ES-I3 (cell line): ENCODE measurements at regions not wholly inside any gene's neighbourhood (a gene's known extent, or its start where the extent isn't known, plus 50 kb on each side); places are given as distances from the start of the nearest gene placed in this dataset.
"Not testable (repeated sequence)": the region's sequence is repeated elsewhere in the genome, so short reads cannot be mapped to it uniquely, and the experiment has no call there.

Source experiments
- H3K36me3 ChIP-seq: 2 replicates; pipeline ENCODE4 v1.6.1; 2013; ENCODE audit warnings: mild to moderate bottlenecking, low read length, control low read depth, moderate library complexity; ENCODE audit not compliant: insufficient read depth
- H3K4me1 ChIP-seq: 2 replicates; pipeline ENCODE4 v1.6.1; 2013; ENCODE audit warnings: mild to moderate bottlenecking, control low read depth, low read length; ENCODE audit not compliant: insufficient read depth
- H3K9ac ChIP-seq: 2 replicates; pipeline ENCODE4 v1.6.1; 2013; ENCODE audit warnings: low read depth, mild to moderate bottlenecking, low read length, moderate library complexity
- H3K9me3 ChIP-seq: 2 replicates; pipeline ENCODE4 v1.6.1; 2013; ENCODE audit warnings: mild to moderate bottlenecking, low read length, moderate library complexity; ENCODE audit not compliant: control insufficient read depth, insufficient read depth

- H3K36me3 ChIP-seq, H3K4me1 ChIP-seq, H3K9me3 ChIP-seq, H3K9ac ChIP-seq: not testable (repeated sequence)
Measured at GRCh38 chr6:67920040-67920439, 715.0 kb upstream of the ADGRB3 start.

GRCh38 chr6:67916399-67916798 is 718.7 kb upstream of the ADGRB3 start:
- H3K9ac ChIP-seq: no peak overlapping the region
- no peaks in the 10 kb centered on the region for H3K36me3 ChIP-seq
- H3K9me3 ChIP-seq: no peaks in the 10 kb centered on the region
- H3K4me1 ChIP-seq: no peaks in the 10 kb centered on the region

GRCh38 chr6:67914419-67914818 is 720.7 kb upstream of the ADGRB3 start:
- Histone ChIP-seq H3K4me1 (no peaks in the 10 kb centered on the region), H3K9me3 (no peaks in the 10 kb centered on the region), H3K36me3 (no peaks in the 10 kb centered on the region), H3K9ac (no peak overlapping the region)

GRCh38 chr6:67909354-67909753 is 725.7 kb upstream of the ADGRB3 start:
- H3K4me1 ChIP-seq: no peaks in the 10 kb centered on the region
- no peak overlapping the region for H3K9ac ChIP-seq
- no peaks in the 10 kb centered on the region; the same call in 1 of the 2 replicates for H3K9me3 ChIP-seq
- no peaks in the 10 kb centered on the region for H3K36me3 ChIP-seq

- Histone ChIP-seq H3K4me1 (no peaks in the 10 kb centered on the region), H3K9ac (no peak overlapping the region), H3K9me3 (no peaks in the 10 kb centered on the region; the same call in 1 of the 2 replicates), H3K36me3 (no peaks in the 10 kb centered on the region)
Measured at GRCh38 chr6:67908379-67908778, 726.7 kb upstream of the ADGRB3 start.

- not testable (repeated sequence) for H3K9ac ChIP-seq, H3K4me1 ChIP-seq, H3K9me3 ChIP-seq, H3K36me3 ChIP-seq
Measured at GRCh38 chr6:67904735-67905134, 730.3 kb upstream of the ADGRB3 start.

- H3K4me1 ChIP-seq: no peaks in the 10 kb centered on the region
- H3K36me3 ChIP-seq: no peaks in the 10 kb centered on the region
- H3K9ac ChIP-seq: no peak overlapping the region
- no peaks in the 10 kb centered on the region; the same call in 1 of the 2 replicates for H3K9me3 ChIP-seq
Measured at GRCh38 chr6:67898875-67899274, 736.2 kb upstream of the ADGRB3 start.

- Histone ChIP-seq H3K36me3 (no peaks in the 10 kb centered on the region), H3K9ac (no peak overlapping the region)
Measured at GRCh38 chr6:67897998-67898607, 737.0 kb upstream of the ADGRB3 start.

GRCh38 chr6:67896476-67896875 is 738.6 kb upstream of the ADGRB3 start:
- H3K9ac ChIP-seq: no peak overlapping the region
- no peaks in the 10 kb centered on the region for H3K36me3 ChIP-seq
- no peaks in the 10 kb centered on the region; the same call in 1 of the 2 replicates for H3K9me3 ChIP-seq
- H3K4me1 ChIP-seq: no peaks in the 10 kb centered on the region

More at GRCh38 chr6:67897998-67898607, 737.0 kb upstream of the ADGRB3 start:
- Histone ChIP-seq H3K4me1 (no peaks in the 10 kb centered on the region), H3K9me3 (no peaks in the 10 kb centered on the region; the same call in 1 of the 2 replicates)

- H3K9ac ChIP-seq: no peak overlapping the region
- no peaks in the 10 kb centered on the region for H3K36me3 ChIP-seq
- no peaks in the 10 kb centered on the region; the same call in none of the 2 replicates for H3K9me3 ChIP-seq
- peaks cover 4% of the 10 kb centered on the region; the same call in 1 of the 2 replicates for H3K4me1 ChIP-seq
Measured at GRCh38 chr6:67889682-67889995, 745.4 kb upstream of the ADGRB3 start.

GRCh38 chr6:67888886-67889681 is 746.0 kb upstream of the ADGRB3 start:
- Histone ChIP-seq H3K9me3 (no peaks in the 10 kb centered on the region; the same call in none of the 2 replicates), H3K36me3 (no peaks in the 10 kb centered on the region), H3K4me1 (peaks cover 4% of the 10 kb centered on the region; the same call in 1 of the 2 replicates), H3K9ac (no peak overlapping the region)

GRCh38 chr6:67888546-67888885 is 746.6 kb upstream of the ADGRB3 start:
- Histone ChIP-seq H3K36me3 (no peaks in the 10 kb centered on the region), H3K4me1 (peaks cover 4% of the 10 kb centered on the region; the same call in 1 of the 2 replicates), H3K9me3 (no peaks in the 10 kb centered on the region; the same call in none of the 2 replicates), H3K9ac (no peak overlapping the region)

- no peaks in the 10 kb centered on the region; the same call in none of the 2 replicates for H3K9me3 ChIP-seq
- no peaks in the 10 kb centered on the region for H3K36me3 ChIP-seq
- H3K4me1 ChIP-seq: peaks cover 4% of the 10 kb centered on the region; the same call in 1 of the 2 replicates
- no peak overlapping the region for H3K9ac ChIP-seq
Measured at GRCh38 chr6:67887747-67888545, 747.1 kb upstream of the ADGRB3 start.

GRCh38 chr6:67887419-67887746 is 747.7 kb upstream of the ADGRB3 start:
- H3K9ac ChIP-seq: no peak overlapping the region
- H3K4me1 ChIP-seq: peaks cover 4% of the 10 kb centered on the region; the same call in 1 of the 2 replicates
- no peaks in the 10 kb centered on the region for H3K36me3 ChIP-seq
- H3K9me3 ChIP-seq: no peaks in the 10 kb centered on the region; the same call in none of the 2 replicates
